ENCODE measurements at regions not wholly inside any gene's neighbourhood (a gene's known extent, or its start where the extent isn't known, plus 50 kb on each side); places are given as distances from the start of the nearest gene placed in this dataset.

DNA sequence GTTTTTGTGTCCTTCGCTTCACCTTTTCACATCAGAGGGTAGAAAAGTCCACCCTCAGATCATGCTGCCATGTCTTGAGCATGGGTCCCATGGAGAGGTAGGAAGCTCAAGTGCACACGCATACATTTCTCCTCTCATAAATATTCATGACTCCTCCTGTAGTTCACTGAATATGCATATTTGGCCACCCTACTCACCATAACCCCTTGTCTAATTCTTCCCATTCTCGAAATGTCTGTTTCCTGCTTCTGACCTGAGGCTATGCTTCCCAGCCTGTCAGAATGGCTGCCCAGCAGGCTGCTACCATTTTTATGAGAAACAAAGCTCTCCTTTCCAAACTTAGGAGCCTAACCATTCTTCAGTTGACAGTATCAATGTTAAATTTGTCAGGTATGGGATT lies 86.5 kb downstream of the ADRA2C start:
- no peak for DNase-seq

DNA sequence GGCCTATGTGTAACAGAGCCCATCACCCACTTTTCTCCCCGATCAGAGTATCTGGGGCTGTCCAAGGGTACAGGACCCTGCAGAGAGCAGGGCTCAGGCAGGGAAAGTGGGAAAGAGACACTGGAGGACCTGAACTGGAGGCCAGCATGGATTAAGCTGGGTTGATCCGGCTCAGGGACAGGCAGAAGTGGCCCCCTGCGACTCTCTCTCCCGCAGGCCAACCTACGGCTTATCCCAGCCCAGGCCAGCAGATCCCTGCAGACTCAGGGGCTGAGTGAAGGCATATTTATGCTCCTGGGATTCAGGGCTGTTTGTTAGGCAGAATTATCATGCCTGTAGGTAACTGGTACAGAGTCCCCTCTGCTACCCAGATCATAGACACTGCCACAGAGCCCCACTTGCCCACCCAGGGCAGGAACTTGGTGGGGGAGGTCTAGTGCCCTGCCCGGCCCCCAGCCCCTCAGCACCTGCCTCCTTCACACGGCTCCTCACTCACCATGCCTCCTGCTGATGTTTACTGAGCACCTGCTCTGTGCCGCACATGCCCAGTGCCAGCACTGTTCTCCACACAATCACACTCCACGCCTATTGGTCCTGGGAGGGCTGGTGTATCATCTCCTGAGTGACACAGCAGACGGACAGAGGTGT lies 87.3 kb downstream of the ADRA2C start:
- DNase-seq: no peak

DNA sequence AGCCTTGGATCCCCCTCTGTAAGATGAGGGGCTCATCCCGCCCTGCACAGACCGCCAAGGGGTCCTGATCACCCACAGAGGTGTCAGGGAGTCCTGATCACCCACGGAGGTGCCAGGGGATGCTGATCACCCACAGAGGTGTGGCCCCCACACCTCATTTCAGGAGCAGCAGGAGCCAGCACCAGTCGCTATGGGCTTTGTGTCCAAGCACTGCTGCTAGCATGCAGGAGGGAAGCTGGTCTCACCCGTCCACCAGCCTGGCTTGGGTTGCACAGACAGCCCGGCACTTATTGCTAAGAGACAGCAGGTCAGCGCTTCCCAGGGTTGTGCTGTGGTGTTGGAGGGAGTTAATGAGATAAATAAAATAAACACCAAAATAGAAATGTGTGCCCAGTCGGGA lies 88.5 kb downstream of the ADRA2C start:
- DNase-seq: no peak

GRCh38 chr4:3855646-3856045 lies 89.5 kb downstream of the ADRA2C start:
- DNase-seq: no peak

DNA sequence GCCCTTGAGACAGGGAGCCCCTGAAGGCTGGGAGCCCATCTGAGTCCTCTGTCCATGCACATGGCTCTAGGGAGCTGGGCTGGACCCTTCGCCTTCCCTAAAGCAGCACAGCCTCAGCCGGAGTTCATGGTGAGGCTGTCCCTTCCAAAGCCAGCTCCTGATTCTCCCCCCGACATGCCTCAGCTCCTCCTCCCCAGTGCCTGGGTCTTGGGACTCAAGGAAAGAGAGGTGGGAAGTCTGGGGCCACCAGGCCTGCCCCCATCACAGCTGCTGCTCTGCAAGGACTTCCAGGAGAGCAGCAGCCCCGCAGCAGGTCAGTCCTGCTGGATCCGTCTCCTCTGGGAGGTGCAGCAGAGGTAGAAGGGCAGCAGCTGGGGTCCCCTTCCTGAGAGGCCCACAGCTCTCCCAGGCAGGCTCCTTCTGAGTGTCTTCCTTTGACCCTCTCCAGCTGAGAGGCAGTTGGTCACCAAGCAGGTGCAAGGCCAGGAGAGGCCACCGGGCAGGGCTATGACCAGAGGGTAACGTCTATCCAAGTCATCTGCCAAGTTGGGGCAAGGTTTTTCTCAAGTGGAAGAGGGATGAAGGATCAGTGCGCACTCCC lies 90.5 kb downstream of the ADRA2C start:
- DNase-seq: no peak

- DNase-seq: no peak
Observed at GRCh38 chr4:3857269-3857926, 91.2 kb downstream of the ADRA2C start.

- DNase-seq: no peak
Observed at GRCh38 chr4:3858046-3858730, 92.0 kb downstream of the ADRA2C start.

DNA sequence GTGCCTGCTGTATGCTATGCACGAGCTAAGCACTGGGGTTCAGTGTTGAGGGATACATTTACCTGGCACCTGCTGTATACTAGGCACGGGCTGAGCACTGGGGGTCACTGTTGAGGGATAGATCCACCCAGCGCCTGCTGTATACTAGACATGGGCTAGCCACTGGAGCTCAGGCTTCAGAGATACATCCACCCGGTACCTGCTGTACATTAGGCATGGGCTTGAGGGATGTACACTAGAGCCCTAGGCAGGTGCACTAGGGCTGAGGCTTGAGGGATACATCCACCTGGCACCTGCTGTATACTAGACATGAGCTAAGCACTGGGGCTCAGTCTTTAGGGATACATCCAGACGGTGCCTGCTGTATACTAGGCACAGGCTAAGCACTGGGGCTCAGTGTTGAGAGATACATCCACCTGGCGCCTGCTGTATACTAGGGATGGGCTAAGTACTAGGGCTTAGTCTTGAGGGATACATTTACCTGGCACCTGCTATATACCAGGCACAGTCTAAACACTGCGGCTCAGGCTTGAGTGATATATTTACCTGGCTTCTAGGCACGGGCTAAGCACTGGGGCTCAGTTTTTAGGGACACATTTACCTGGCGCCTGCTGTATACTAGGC lies 92.7 kb downstream of the ADRA2C start:
- DNase-seq: no peak

DNA sequence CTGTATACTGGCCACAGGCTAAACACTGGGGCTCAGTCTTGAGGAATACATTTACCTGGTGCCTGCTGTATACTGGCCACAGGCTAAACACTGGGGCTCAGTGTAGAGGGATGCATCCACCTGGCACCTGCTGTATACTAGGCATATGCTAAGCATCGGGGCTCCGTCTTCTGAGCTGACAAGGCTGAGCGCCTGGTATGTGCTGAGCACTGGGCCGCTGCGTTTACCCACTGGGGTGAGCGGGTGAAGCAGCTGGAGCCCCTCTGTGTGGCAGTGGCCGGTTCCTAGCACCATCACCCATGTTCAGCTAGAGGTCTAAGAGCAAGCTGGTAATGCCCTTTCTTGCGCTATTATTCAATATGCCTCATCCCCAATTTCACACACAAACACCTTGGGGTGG lies 93.4 kb downstream of the ADRA2C start:
- no peak for DNase-seq

DNA sequence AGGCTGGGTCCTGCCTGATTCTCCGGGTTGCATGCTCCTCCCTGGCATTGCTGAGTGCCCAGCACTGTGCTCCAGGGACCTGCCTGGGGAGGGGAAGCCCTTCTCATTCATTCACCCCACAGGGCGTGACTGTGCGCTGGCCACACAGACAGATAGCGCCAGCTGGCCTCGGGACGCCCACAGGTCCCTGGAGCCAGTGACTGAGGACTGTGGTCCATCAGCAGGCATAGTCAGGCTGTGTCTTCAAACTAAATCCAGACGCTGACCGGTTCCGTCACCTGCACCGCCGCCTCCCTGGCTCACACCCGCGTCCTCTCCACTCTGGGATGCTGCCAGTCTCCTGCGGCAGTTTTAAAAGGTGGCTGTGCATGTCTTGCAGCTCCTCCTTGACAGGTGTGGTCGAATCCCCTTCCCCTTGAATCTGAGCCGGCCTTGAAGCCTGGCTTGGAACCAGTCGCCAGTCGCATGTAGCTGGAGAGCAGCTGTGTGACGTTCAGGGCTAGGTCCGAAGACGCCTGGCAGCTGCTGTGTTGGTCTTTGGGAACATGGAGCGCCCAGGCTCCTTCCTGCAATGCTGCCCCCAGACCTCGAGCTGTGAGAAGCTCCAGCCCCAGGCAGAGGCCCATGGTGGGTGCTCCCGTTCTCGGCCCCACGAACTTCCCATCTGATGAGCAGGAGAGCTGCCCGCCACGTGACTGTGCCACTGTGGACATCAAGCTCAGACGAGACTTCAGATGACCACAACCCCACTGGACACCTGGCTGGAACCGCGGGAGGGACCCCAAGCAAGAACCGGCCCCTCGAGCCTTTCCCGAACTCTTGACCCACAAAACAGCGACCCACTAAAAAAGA lies 94.1 kb downstream of the ADRA2C start:
- DNase-seq: no peak

DNA sequence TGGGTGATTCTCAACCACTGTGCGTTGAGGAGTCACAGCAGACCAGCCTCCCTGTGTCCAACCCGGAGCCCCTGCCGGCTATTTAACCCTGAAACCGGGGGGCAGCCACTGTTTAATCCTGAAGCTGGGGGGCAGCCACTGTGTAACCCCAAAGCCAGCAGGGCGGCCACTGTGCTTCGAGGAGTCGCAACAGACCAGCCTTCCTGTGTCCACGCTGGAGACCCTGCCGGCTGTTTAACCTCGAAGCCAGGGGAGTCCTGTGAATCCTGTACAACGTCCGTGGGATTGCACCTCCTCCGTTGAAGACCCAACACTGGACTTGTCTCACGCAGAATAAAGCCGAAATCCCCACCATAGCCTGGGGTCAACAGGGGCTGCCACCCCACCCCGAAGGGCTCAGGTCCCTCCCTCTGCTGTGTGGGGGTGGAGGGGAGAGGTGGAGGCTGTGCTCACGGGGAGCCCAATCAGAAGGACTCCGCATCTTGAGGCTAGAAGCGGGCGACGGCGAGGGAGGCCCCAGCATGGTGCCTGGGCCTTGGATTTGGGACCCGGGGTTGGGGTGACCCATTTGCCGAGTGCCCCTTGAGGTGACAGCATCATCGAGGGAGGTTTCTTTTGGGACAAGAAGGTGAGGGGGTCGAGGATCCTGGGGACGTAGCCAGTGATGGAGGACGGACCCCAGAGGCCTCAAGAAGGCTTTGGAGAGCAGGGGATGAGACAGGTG lies 94.9 kb downstream of the ADRA2C start:
- no peak for DNase-seq

DNA sequence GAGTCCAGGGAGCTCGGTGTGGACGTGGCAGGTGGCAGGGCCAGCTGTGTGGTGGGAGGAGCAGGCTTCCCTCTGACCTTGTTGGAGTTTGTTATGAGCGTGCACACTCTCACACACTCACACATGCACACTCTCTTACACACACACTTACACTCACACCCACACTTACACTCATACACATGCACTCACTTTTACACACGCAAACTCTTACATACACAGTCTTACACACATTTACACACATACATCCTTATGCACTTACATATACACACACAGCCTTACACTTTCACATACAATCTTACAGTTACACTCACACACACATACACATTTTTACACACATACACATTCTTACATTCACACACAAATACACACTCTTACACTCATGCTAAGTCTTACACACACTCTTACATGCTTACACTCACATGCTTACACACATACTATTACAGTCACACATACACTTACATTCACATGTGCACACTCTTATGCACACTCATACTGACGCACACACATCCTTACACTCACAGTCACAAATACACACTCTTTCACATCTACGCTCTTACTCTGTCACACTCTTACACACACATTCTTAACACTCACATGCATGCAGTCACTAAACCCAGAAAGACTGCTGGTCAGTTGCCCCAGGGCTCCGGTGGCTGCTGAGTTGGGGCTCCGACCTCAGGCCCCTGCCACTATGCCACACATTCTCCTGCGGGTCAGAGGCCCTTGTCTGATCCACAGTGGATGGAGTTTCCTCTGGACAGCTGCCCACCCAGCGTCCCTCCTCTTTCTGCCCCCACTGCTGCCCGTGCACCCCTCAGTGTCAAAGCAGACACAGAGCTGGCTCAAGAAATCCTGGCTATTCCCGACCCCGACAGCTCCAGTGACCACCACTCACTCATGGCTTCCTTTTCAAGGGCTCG lies 95.8 kb downstream of the ADRA2C start:
- no peak for DNase-seq

- no peak for DNase-seq
Observed at GRCh38 chr4:3862640-3863420, 96.6 kb downstream of the ADRA2C start.

DNA sequence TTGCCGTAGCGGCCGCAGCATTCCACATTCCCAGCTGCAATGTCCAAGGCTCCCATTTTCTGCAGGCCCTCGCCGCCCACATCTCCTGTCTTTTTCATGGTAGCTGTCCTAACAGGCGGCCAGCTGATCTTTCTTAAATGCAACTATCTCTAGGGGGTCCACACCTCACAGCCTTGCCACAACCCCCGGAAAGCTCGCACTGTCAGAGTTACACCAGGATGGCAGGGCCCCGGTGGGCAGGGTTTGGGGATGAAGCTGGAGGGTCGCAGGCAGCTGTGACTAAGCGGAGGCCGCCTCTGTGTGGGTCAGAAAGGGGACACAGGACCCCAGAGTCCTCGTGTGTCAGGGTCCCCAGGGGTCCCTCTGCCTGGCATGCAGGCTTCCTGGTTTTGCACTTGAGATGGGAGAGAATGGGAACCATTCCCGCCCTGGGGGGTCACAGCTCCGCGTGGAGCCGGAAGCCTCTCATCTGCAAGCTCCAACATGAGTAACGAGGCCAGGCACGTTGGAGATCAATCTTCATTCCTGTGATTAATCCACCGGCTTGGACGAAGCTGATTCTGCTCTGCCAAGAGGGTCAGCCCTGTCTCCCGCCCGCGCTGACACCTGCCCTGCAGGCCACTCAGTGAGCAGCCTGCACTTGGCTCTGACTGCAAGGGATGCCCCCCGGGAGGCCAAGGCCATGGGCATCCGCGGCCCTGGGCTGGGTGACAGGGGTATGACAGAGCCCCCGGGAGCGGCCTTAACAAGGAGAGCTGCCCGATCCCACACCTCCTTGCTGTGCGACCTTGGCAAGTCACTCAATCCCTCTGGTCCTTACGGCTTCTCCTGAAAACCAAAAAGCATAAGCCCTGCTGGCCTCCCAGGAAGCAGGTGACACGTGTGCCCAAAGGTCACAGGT lies 97.9 kb downstream of the ADRA2C start:
- DNase-seq: no peak

DNA sequence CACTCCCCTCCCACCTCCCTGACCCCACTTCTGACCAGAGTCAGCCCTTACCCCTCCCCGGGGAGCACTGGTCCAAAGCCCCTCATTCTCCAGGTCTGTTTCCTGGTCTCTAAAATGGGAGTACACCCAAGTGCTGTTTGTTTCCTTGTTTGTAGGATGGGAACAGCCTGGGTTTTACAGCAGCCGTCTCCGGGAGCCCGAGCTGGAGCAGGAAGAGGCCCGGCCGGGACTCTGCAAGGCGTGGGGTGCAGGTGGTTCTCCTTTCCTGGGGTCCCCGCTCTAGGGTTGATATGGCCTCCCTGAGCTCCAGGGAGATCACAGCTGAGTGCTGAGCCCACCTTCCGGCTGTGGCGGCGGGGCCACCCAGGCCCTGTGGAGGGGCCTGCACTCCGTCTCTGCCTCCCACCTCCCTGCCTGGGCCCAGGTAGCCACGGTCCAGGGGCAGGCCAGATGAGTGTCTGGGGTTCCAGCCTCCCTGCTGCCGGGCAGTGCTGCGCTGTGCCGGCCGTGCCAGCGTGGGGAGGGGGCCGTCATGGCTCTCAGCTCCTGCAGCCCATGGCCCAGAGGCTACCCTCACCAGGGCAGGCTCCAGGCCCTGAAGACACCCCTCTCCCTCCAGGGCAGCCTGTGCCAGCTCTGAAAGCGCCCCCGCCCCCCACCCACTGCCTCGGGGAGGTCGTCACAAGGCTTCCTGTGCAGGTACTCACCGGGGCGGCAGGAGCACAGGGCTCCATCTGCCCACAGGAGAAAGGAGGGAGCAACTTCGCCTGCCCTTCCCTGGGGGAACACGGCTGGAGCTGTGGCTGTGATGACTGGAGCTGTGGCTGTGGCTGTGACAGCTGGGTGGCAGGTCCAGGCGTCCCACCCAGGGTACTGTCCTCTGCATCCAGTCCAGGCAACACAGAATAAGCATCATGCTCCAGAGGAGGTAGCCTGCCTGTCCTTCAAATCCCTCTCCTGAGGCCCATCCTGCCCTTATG lies 98.8 kb downstream of the ADRA2C start:
- DNase-seq: no peak

DNA sequence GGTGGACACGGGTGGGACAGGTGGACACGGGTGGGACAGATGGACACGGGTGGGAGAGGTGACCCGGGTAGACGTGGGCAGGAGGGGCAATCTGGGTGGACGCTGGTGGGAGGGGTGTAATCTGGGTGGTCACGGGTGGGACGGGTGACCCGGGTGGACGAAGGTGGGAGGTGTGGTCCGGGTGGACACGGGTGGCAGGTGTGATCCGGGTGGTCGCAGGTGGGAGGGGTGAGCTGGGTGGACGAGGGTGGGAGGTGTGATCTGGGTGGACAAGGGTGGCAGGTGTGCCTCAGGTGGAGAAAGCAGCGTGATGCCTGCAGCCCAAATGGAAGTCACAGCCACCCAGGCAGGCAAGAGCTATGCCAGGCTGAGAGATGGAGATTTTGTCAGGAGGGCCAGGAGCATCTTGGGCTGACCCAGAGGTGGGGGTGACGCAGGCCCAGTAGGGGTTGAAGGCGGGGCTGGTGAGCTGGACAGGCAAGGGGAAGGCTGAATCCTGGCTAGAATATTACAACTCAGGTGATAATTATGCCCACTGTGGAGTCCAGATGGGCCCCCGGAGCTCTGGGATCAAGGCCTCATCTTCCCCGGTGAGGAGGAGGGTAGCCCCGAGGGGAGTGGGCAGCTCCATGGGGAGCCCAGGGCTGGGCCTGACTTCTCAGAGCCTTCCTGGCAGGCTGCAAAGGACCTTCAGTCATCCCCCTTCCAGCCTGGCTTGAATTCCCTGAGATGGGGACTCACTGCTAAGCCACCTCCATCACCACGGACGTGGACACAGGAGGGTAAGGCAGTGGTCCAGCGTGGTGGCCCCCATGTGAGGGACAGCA lies 100.0 kb downstream of the ADRA2C start:
- DNase-seq: no peak

GRCh38 chr4:3866813-3867129 lies 100.6 kb downstream of the ADRA2C start:
- no peak for DNase-seq
